22Rv1 (cell line): ENCODE measurements at regions not wholly inside any gene's neighbourhood (a gene's known extent, or its start where the extent isn't known, plus 50 kb on each side); places are given as distances from the start of the nearest gene placed in this dataset.
A peak's percentile ranks its signal among the peaks of the same experiment; 100 is the strongest.

Experiments used
- H3K27ac ChIP-seq: fragments of 450-650 bp; 2 replicates; pipeline ENCODE4 v1.5.1; 2017
- ZFX ChIP-seq: fragments of 450-650 bp; IDR thresholded peaks from 2 replicates; pipeline ENCODE4 v1.6.1; 2017; ENCODE audit warnings: antibody characterized with exemption, borderline replicate concordance
- TF ChIP-seq, protein P1 (sequence below): fragments of 450-650 bp; IDR thresholded peaks from 2 replicates; pipeline ENCODE4 v1.5.1; 2017; ENCODE audit warnings: mild to moderate bottlenecking

DNA sequence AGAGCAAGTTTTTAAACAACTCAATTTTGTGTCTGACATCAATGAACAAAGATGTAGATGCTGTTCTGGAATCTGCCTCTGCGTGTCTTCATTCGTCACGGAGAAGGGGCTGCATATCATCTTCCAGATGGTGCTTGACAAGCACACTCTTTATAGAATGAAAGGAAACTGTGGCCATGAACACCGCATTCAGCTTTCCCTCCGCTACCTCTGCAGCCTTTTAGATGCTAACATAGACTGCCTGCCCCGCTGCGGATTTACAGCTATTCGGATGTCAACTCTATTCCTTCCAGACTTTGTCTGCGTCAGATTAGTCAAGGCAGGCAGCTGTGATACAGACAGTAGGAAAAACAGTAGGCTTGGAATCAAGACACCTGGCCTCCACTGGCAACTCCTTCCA is 232.9 kb downstream of the TJP1 start:
- H3K27ac ChIP-seq, result no peak overlapping the region
- no peak for TF ChIP-seq ZFX
- TF ChIP-seq, protein P1, sequence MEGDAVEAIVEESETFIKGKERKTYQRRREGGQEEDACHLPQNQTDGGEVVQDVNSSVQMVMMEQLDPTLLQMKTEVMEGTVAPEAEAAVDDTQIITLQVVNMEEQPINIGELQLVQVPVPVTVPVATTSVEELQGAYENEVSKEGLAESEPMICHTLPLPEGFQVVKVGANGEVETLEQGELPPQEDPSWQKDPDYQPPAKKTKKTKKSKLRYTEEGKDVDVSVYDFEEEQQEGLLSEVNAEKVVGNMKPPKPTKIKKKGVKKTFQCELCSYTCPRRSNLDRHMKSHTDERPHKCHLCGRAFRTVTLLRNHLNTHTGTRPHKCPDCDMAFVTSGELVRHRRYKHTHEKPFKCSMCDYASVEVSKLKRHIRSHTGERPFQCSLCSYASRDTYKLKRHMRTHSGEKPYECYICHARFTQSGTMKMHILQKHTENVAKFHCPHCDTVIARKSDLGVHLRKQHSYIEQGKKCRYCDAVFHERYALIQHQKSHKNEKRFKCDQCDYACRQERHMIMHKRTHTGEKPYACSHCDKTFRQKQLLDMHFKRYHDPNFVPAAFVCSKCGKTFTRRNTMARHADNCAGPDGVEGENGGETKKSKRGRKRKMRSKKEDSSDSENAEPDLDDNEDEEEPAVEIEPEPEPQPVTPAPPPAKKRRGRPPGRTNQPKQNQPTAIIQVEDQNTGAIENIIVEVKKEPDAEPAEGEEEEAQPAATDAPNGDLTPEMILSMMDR, result no peak

DNA sequence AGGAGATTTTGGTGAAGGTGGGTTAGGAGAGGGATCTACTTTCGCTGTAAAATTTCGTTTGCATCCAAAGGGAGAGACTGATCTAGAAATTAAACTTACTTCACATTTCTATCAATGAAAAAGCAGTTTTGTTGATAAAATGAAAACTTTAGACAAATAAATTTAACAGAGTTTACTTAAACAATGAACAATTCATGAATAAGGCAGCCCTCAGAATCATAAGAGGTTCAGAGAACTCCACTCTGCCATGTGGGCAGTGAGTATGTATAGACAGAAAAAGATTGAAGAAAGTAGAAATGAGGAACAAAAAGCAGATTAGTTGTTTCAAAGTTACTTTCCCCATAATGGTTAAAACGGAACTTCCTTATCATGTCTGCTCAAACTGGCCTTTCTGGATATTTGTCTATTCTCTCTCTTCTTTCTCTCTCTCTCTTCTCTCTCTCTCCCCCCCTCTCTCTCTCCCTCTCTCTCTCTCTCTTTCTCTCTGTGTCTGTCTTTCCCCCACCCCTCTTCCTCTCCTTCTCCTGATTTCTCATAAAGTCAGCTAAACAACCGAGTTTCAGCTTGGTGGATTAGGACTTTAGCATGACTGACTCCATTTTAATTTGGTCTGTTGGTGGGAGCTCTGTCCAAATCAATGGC is 248.9 kb downstream of the TJP1 start:
- TF ChIP-seq, protein P1, result no peak
- no peak for TF ChIP-seq ZFX
- H3K27ac ChIP-seq, result no peak overlapping the region

DNA sequence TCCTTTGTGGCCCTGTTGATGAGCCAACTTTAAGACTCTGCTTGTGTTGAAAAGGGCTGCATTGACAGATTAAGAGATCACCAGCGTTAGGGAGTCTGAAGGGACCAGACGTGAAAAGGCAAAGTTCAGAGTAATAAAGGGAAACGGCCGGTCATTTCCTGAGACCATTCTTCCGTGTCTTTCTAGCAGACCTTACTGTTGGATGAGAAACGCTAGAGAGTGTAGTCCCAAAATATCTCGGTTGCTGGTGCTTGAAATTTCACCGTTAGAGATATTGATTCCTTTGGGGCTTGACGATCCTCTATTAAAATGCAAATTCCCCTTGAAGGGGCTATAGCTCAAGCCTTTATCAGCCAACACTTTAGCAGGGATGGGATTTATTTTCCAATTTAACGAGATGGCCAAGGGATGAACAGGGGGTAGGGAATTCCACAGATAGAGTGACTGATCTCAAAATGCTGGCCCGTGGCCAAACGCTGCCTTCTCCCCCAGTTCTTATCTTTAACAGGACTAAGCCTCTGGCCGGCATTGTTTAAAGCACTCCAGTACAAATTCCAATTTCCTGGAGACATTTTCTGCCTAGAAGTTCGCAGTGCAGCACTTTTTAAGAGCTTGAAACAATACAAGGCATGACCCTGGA is 250.4 kb downstream of the TJP1 start:
- H3K27ac ChIP-seq, result no peak overlapping the region; the same call in 1 of the 2 replicates
- TF ChIP-seq, protein P1, result no peak
- TF ChIP-seq ZFX, result no peak

DNA sequence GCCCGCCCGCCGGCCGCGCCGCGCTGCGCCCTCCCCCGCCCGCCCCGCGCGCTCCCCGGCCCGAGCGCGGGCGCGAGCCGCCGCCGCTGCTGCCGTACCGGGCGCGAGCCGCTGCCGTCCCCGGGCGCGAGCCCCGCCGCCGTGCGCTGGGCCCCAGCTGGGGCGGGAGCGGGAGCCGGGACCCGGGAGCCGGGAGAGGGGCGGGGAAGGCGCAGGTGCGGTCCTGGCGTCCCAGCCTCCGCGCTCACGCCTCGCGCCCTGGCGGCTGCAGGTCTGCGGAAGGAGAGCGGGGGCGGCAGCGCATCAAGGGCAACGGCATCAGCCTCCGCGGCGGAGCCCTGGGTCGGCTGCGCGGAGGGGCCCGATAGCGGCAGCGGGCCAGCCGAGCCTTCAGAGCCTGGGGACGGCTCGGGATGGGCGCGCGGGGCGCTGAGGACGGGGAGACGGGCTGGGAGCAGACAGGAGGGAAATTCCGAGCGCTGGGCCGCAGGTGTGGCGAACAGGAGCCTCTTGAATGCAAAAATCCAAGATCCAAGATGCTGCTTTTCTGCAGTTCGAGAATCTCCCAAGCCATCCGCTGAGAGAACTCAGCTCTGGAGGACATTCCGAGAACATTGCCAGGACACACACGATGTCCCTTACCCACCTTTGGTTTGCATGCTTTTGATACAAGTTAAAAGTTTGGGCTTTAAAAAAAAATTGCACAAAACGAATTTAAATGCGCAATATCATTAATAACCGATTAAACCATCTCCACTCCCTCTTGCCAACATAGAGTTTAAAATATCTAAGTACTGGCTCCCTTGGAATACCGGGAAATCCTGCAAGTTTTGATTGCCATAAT is 251.1 kb downstream of the TJP1 start:
- no peak for TF ChIP-seq ZFX
- TF ChIP-seq, protein P1, result no peak
- H3K27ac ChIP-seq, result peak overlapping the region; percentile 47; the same call in 1 of the 2 replicates

DNA sequence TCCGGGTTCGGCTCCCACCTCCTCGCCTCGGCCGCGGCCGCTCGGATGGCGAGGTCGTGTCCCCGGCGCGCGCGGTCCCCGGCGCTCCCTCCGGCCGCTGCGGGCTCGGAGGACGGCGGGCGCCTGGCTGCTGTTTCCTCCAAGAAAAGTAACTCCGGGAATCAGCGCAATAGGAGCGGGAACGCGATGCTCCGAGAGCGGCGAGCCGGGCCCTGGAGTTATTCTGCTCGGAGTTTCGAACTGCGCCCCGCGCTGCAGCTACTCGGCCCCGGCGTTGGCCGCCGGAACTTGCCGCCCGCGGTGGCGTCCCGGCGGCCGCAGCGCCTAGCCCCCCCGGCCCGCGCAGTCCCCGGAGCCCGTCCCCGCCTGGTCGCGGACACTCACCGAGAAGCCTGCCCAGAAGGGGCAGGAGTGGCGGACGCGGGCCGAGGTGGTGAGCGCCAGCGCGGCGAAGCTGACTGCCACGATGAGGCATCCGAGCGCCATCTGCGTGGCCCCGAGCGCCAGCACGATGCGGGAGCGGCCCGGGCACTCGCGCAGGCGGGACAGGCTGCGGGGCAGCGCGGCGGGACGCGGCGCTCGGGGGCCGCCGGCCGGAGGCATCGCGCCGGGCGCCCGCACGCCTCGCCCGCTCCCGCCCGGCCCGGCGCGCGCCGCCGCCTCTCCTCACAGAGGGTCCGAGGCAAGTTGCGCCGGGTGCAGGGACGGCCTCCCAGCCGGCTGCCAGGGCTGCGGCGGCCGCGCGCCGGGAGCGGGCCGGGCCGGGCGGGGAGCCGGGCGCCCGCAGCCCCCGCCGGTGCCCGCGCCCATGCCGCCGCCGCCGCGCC is 251.9 kb downstream of the TJP1 start:
- peak overlapping the region; percentile 57 for H3K27ac ChIP-seq
- TF ChIP-seq, protein P1, result no peak
- no peak for TF ChIP-seq ZFX

DNA sequence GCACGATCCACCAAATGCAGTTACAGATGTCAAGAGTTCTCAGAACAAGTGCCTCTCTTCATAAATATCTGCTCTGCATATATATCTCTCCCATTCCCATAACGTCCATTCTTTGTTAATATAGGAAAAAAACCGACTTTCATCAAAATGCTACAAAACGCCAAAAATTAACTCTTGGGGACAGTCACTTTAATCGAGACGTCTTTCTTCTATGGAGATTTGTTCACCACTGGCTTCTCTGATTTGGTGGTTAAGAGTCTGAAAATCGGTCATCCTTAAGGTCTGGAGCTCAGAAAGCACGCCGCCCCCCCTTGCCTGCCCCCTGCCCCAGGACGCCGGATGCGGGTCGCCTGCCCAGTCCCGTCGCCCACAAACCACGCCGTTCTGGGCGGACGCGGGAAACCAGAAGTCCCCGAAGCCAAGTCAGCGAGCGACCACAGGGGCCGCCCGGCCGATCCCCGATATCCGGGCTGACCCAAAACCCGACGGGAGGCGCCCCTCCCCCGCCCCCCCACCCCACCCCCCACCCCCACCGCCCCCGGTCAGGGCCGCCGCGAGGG is 252.7 kb downstream of the TJP1 start:
- TF ChIP-seq, protein P1, result no peak
- no peak for TF ChIP-seq ZFX
- H3K27ac ChIP-seq, result peak overlapping the region; percentile 23; the same call in 1 of the 2 replicates
